ENCODE measurements at regions not wholly inside any gene's neighbourhood (a gene's known extent, or its start where the extent isn't known, plus 50 kb on each side); places are given as distances from the start of the nearest gene placed in this dataset.

GRCh38 chr6:43941174-43941573 is 171.2 kb downstream of the VEGFA start:
- TF ChIP-seq CTCF (IDR thresholded peaks at IDR 0.05; ENCODE audit: insufficient read depth, low read length, poor library complexity, severe bottlenecking), result no peak
- TF ChIP-seq EZH2phosphoT487 (conservative IDR thresholded peaks at IDR 0.05; ENCODE audit: low read length), result no peak

All from SU-DHL-6 (cell line).